Gastroesophageal sphincter (tissue), 3 donors: ENCODE measurements at regions not wholly inside any gene's neighbourhood (a gene's known extent, or its start where the extent isn't known, plus 50 kb on each side); places are given as distances from the start of the nearest gene placed in this dataset.
"Not testable (repeated sequence)": the region's sequence is repeated elsewhere in the genome, so short reads cannot be mapped to it uniquely, and the experiment has no call there.

ENCODE experiments used
- CTCF ChIP-seq, 4 experiments: fragments of 200-600 bp in 2 of 4; fragments of 450-650 bp in 2 of 4; sonication (generic) in 1 of 4; IDR thresholded peaks; one replicate each; pipeline ENCODE4 v1.5.1; 2017 to 2019; ENCODE audit warnings: antibody characterized with exemption in 4 of 4, mild to moderate bottlenecking in 2 of 4, moderate library complexity in 2 of 4
- EP300 ChIP-seq: sonication (generic); formaldehyde crosslinking; IDR thresholded peaks from one replicate; pipeline ENCODE4 v1.6.1; 2017; ENCODE audit warnings: antibody characterized with exemption, mild to moderate bottlenecking
- POLR2AphosphoS5 ChIP-seq: sonication (generic); formaldehyde crosslinking; IDR thresholded peaks from one replicate; pipeline ENCODE4 v1.6.1; 2017; ENCODE audit warnings: antibody characterized with exemption

DNA sequence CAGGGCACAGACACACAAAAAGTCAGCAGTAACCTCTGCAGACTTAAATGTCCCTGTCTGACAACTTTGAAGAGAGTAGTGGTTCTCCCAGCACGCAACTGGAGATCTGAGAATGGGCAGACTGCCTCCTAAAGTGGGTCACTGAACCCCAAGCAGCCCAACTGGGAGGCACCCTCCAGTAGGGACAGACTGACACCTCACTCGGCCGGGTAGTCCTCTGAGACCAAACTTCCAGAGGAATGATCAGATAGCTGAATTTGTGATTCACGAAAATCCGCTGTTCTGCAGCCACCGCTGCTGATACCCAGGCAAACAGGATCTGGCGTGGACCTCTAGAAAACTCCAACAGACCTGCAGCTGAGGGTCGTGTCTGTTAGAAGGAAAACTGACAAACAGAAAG is 2756.0 kb downstream of the RPIA start:
- not testable (repeated sequence) for TF ChIP-seq CTCF (IDR thresholded peaks at IDR 0.05); POLR2AphosphoS5; EP300
